Gastroesophageal sphincter (tissue), 2 donors: ENCODE measurements at regions not wholly inside any gene's neighbourhood (a gene's known extent, or its start where the extent isn't known, plus 50 kb on each side); places are given as distances from the start of the nearest gene placed in this dataset.

Experiments used
- POLR2A ChIP-seq, 2 donors: fragments of 450-650 bp; IDR thresholded peaks; one replicate each; pipeline ENCODE4 v1.6.1; 2017; ENCODE audit warnings: antibody characterized with exemption in 2 of 2, mild to moderate bottlenecking in 2 of 2, moderate library complexity in 1 of 2
- POLR2AphosphoS5 ChIP-seq: sonication (generic); formaldehyde crosslinking; IDR thresholded peaks from one replicate; pipeline ENCODE4 v1.6.1; 2017; ENCODE audit warnings: antibody characterized with exemption

DNA sequence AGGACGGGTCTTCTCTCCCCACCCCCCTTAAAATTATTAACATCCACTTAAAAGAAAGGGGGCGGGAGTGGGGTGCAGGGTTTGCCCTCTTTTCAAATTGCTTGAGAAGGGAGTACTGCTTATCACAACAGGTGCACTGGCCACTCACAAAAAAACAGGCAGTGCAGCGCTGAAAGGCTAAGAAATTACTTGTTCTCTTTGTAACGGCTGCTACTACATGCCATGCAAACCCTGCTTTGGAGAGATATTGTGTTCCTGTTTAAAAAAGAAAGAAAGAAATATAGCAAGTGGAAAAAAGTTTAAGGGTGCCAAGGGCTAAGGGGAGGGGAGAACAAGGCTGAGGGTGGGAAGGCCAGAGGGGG is 312.7 kb upstream of the JARID2 start:
- TF ChIP-seq POLR2A (IDR thresholded peaks at IDR 0.05) (no peak), POLR2AphosphoS5 (no peak)
